ENCODE measurements at regions not wholly inside any gene's neighbourhood (a gene's known extent, or its start where the extent isn't known, plus 50 kb on each side); places are given as distances from the start of the nearest gene placed in this dataset.

GRCh38 chr10:64076322-64076940, 555.2 kb downstream of the REEP3 start:
- no peaks in the 10 kb centered on the region for H3K4me1 ChIP-seq (ENCODE audit: control insufficient read depth in 1 of 2, insufficient read depth in 1 of 2, low read depth in 1 of 2, low read length in 1 of 2)
- H3K9me3 ChIP-seq = no peaks in the 10 kb centered on the region
- H3K27me3 ChIP-seq = no peaks in the 10 kb centered on the region
- no peak overlapping the region for H3K4me3 ChIP-seq (ENCODE audit: low read depth in 1 of 2, low read length in 1 of 2)
- no peak overlapping the region for H3K27ac ChIP-seq
- H3K36me3 ChIP-seq = no peaks in the 10 kb centered on the region
- TF ChIP-seq CTCF (IDR thresholded peaks at IDR 0.05) = no peak

- TF ChIP-seq CTCF (IDR thresholded peaks at IDR 0.05) = no peak
- Histone ChIP-seq H3K4me1 (ENCODE audit: control insufficient read depth in 1 of 2, insufficient read depth in 1 of 2, low read depth in 1 of 2, low read length in 1 of 2) (no peaks in the 10 kb centered on the region), H3K9me3 (no peaks in the 10 kb centered on the region), H3K36me3 (no peaks in the 10 kb centered on the region), H3K4me3 (ENCODE audit: low read depth in 1 of 2, low read length in 1 of 2) (no peak overlapping the region), H3K27me3 (no peaks in the 10 kb centered on the region), H3K27ac (no peak overlapping the region)
Observed at GRCh38 chr10:64079341-64079740, 558.1 kb downstream of the REEP3 start.

GRCh38 chr10:64080071-64080470, 558.9 kb downstream of the REEP3 start:
- TF ChIP-seq CTCF (IDR thresholded peaks at IDR 0.05) = no peak
- no peak overlapping the region for H3K4me3 ChIP-seq (ENCODE audit: low read depth in 1 of 2, low read length in 1 of 2)
- H3K27me3 ChIP-seq = no peaks in the 10 kb centered on the region
- no peaks in the 10 kb centered on the region for H3K9me3 ChIP-seq
- no peak overlapping the region for H3K27ac ChIP-seq
- no peaks in the 10 kb centered on the region for H3K36me3 ChIP-seq
- H3K4me1 ChIP-seq (ENCODE audit: control insufficient read depth in 1 of 2, insufficient read depth in 1 of 2, low read depth in 1 of 2, low read length in 1 of 2) = no peaks in the 10 kb centered on the region

GRCh38 chr10:64081947-64082482, 560.8 kb downstream of the REEP3 start:
- Histone ChIP-seq H3K4me1 (ENCODE audit: control insufficient read depth in 1 of 2, insufficient read depth in 1 of 2, low read depth in 1 of 2, low read length in 1 of 2) (no peaks in the 10 kb centered on the region), H3K27me3 (no peaks in the 10 kb centered on the region), H3K4me3 (ENCODE audit: low read depth in 1 of 2, low read length in 1 of 2) (no peak overlapping the region), H3K36me3 (no peaks in the 10 kb centered on the region), H3K9me3 (no peaks in the 10 kb centered on the region), H3K27ac (no peak overlapping the region)
- no peak for TF ChIP-seq CTCF (IDR thresholded peaks at IDR 0.05)

GRCh38 chr10:64086083-64086767, 565.0 kb downstream of the REEP3 start:
- H3K4me1 ChIP-seq (ENCODE audit: control insufficient read depth in 1 of 2, insufficient read depth in 1 of 2, low read depth in 1 of 2, low read length in 1 of 2) = no peaks in the 10 kb centered on the region
- no peaks in the 10 kb centered on the region for H3K27me3 ChIP-seq
- H3K27ac ChIP-seq = no peak overlapping the region
- H3K36me3 ChIP-seq = no peaks in the 10 kb centered on the region
- H3K4me3 ChIP-seq (ENCODE audit: low read depth in 1 of 2, low read length in 1 of 2) = no peak overlapping the region
- no peaks in the 10 kb centered on the region for H3K9me3 ChIP-seq
- TF ChIP-seq CTCF (IDR thresholded peaks at IDR 0.05) = no peak
